Fibroblast of villous mesenchyme (primary cell): ENCODE measurements at regions not wholly inside any gene's neighbourhood (a gene's known extent, or its start where the extent isn't known, plus 50 kb on each side); places are given as distances from the start of the nearest gene placed in this dataset.

Experiments used
- DNase-seq: peaks from one replicate; pipeline ENCODE4 v3.0.0-alpha.2; 2010; ENCODE audit warnings: low read depth
- H3K4me3 ChIP-seq: 2 replicates; pipeline ENCODE4 v1.5.1; 2011; ENCODE audit warnings: low read depth, mild to moderate bottlenecking, low read length
- TF ChIP-seq, protein P1 (sequence below): IDR thresholded peaks from 2 replicates; pipeline ENCODE4 v1.5.1; 2012; ENCODE audit warnings: low read depth, mild to moderate bottlenecking, low read length; ENCODE audit not compliant: insufficient read depth

DNA sequence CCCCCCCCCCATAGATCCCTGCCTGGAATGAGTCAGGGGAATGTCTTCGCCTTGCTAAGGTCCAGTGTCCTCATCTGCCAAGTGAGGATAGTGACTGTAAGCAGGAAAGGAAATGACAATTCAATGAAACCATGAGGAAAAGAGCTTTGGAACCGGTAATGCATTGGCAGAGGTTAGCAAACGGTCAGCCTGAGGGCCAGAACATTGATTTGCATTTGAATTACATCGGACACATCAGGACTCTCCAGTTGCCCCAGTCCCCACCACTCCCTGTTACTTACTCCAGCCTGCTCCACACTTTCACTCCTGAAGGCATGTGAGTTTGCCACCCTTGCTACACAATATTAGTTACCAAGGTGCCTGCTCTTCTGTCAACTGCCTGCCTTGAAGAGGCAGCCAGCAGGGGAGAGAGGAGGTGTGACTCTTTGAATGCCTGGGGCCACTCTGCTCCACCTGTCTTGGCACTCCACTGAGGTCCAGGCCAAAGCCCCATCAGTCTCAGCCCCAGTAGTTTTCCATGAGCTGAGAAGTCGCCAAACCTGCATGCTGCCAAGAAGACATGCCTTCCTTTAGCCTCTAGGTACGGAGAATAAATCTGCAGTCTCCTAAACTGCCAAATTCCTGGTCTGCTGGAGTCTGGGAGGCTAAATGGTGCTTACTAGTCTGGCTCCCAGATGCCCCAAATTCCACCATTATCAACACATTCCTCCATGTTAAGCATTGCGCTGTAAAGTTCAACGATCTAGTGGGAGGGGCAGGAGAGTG is 191.7 kb upstream of the TLE3 start:
- peak; percentile 65 for DNase-seq
- no peak overlapping the region for H3K4me3 ChIP-seq
- TF ChIP-seq, protein P1, sequence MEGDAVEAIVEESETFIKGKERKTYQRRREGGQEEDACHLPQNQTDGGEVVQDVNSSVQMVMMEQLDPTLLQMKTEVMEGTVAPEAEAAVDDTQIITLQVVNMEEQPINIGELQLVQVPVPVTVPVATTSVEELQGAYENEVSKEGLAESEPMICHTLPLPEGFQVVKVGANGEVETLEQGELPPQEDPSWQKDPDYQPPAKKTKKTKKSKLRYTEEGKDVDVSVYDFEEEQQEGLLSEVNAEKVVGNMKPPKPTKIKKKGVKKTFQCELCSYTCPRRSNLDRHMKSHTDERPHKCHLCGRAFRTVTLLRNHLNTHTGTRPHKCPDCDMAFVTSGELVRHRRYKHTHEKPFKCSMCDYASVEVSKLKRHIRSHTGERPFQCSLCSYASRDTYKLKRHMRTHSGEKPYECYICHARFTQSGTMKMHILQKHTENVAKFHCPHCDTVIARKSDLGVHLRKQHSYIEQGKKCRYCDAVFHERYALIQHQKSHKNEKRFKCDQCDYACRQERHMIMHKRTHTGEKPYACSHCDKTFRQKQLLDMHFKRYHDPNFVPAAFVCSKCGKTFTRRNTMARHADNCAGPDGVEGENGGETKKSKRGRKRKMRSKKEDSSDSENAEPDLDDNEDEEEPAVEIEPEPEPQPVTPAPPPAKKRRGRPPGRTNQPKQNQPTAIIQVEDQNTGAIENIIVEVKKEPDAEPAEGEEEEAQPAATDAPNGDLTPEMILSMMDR, result no peak

GRCh38 chr15:70286113-70286806 is 188.5 kb upstream of the TLE3 start:
- TF ChIP-seq, protein P1, result no peak
- no peak overlapping the region for H3K4me3 ChIP-seq
- no peak for DNase-seq

DNA sequence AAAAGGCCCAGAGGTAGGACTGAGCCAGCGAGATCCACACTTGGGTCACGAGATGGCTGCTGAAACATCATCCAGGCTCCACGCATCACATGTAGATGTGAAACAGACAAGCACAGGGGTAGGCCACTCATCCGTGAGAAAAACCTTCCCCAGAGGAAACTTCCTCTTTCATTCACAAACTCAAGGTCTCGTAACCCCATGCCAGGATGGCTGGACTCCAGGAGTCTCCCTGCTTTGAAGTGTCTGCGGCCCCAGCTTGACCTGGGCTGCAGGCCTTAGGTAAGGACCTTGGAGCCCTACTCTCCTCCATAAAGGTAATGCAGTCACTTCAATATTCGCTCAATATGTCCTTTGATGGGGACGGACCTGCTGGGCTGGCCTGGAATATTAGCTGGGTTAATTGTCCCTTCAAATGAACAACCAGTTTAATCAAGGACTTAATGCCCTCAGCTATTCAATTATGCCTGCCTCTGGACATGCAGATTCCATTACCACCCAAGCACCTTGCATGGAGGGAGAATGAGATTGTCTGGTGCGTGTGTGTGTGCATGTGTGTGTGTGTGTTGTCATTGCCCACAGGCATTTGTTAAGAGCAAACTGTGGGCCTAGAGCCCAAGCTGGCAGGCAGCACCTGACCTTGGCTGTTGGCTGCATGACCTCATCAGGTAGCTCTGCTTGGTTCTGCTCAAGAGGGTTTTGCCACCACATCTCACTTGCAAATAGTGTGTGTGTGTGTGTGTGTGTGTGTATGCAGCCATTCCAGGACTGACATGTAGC is 186.9 kb upstream of the TLE3 start:
- H3K4me3 ChIP-seq, result no peak overlapping the region
- no peak for DNase-seq
- TF ChIP-seq, protein P1, result no peak

DNA sequence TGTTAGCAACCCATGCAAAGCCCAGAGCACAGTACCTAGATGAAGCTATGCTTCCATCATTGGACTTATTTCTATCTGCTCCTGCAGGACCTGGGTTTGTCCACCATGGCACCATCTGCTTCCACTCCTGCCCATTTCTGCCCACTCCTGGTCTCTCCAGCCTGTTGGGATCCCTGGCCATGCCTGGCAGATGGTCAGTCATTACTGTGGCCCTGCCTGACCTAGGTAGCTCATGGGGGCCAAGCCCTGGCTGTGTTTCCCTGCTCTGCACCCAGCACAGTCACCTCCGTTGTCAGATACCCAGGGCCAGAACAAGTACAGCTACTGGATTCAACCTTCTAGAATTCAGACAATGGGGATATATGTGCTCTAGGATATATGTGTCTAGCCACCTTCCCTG is 185.8 kb upstream of the TLE3 start:
- TF ChIP-seq, protein P1, result no peak
- no peak overlapping the region for H3K4me3 ChIP-seq

GRCh38 chr15:70281811-70282307 is 184.1 kb upstream of the TLE3 start:
- H3K4me3 ChIP-seq, result no peak overlapping the region
- no peak for DNase-seq
- TF ChIP-seq, protein P1, result no peak

More for the DNA sequence above, 185.8 kb upstream of the TLE3 start:
- no peak for DNase-seq

DNA sequence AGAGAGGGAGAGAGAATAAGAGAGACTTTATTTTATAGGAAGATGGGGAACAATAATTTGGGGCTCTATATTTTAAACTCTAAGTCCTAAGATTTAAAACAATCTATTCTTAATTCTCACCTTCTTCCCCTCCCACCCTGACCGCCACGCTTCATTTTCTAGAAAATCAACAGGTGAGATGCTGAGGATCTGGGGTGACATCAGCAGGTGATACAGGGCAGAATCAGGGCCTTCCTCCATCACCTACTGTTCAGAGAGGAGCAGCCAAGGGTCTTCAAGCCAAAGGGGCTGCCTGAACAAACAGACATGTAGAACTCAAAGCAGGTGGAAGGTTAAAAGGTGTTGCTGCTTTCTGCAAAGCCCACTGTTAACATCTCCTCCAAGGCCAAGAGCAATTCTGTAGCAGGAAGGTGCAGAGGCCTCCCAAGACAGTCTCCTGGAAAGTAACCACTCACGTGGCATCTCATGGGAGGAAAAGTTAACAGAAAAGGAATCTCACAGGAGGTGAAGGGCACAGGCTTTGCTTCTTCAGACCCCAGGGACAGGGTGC is 183.6 kb upstream of the TLE3 start:
- TF ChIP-seq, protein P1, result no peak
- H3K4me3 ChIP-seq, result no peak overlapping the region
- no peak for DNase-seq
